Posterior vena cava (tissue), 2 donors: ENCODE measurements at regions not wholly inside any gene's neighbourhood (a gene's known extent, or its start where the extent isn't known, plus 50 kb on each side); places are given as distances from the start of the nearest gene placed in this dataset.

Source experiments
- DNase-seq: peaks from one replicate; pipeline ENCODE4 v3.0.0-alpha.2; 2020; ENCODE audit warnings: low spot score
- intact Hi-C, 2 donors: fragments of 100-400 bp; cut with DNase I; formaldehyde crosslinking; loops; one replicate each; pipeline versions ENCODE4 v1.14.1 to v1.14.2; 2022 to 2023
- donor health status: DM: yes; HTN: yes; CAD: no.
- donor health status: DM: yes; HTN: yes; CAD: no.

GRCh38 chr2:144071461-144071860 is 448.5 kb downstream of the ZEB2 start:
- intact Hi-C loops, result no loop called here
- no peak for DNase-seq

DNA sequence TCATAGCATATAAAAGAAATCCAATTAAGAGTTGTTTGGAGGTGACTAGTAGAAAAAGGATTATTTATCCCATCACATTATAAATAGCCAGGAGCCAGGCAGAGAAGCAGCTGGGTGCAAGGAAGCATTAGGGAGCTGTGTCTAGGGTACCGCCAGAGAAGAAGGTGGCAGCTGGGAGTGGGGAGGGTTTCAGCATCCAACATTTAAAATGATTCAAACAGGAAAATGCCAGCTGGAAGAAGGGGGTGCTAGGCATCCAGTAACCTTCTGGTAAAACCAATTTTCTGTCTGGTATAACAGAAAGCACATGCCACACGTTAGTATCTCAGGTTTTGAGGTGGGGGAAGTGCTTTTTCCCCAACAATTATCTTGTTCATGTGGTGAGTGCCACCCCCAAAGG is 452.4 kb downstream of the ZEB2 start:
- intact Hi-C loops, result no loop called here
- no peak for DNase-seq

GRCh38 chr2:144063602-144064001 is 456.3 kb downstream of the ZEB2 start:
- no peak for DNase-seq
- intact Hi-C loops, result no loop called here

DNA sequence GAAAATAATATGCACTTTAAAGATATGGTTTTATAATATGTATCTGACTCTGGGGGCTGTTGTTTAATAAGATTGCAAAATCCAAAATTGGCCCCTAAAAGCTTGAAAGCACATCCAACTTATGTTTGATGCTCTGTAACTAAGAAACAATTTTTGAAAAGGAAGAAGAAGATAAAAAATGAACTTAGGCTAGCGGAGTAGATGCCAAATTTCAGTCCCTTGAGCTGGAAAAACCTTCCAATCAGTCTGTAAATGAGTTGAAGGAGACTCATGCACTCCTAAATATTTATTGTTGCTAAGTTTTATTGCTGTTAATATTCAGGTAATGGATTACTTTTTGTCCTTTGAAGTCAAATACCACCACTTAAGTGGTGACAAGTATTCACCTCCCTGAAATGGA is 465.0 kb downstream of the ZEB2 start:
- no peak for DNase-seq
- intact Hi-C loops, result no loop called here

DNA sequence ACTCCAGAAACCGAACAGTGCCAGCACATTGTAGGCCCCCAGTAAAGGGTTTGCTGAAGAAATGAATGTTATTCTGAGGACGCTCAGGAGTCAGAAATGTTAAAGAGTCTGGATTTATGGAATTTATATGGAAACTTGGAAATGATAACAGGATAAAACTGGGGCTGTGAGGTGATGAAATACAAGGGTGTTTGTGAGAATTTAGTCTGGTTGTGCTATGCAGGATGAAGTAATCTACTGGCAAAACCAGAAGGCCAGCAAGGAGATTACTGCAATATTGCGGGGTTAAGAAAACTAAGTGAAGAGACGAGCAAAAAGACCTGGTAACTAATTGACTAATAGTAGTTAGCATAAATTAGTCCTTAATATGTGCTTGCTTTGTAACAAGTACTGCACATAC is 467.8 kb downstream of the ZEB2 start:
- DNase-seq, result no peak
- intact Hi-C loops, result no loop called here

DNA sequence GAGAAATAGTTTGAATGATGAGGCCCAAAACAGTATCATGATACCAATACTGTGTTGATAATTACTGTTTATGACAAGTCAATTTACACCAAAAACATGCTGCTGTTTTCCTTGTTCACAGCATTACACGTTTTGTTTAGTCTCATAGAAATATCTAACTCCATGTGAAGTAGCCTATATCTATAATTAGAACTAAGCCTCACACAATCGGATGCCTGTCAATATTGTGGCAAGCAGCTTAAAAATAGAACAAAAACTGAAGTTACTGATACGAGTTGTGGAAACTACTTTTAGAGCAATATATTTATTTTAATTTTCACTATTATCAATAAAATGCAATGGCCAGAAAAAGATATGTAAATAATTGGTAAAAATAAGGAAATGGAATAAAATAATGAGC is 470.8 kb downstream of the ZEB2 start:
- DNase-seq, result no peak
- intact Hi-C loops, result no loop called here

DNA sequence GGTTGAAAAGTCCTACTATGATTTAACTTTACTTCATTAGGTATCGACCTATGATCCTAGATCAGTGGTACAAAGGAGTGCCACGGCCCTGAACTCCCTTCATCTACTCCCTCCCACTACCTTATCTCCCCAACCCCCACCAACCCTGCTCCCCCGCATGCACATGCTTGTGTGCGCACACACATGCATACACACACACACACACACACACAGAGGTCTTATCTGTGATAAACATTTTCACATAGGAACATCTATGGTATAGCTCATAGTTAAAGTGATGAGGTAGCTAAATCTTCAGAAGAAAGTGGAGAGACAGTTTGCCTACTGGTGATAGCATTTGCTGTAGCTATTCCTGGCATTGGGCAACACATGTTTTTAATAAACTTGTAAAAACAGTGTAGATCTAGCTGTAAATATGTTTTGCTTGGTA is 471.3 kb downstream of the ZEB2 start:
- intact Hi-C loops, result no loop called here
- no peak for DNase-seq

- no peak for DNase-seq
- intact Hi-C loops, result no loop called here
These were observed 477.2 kb downstream of the ZEB2 start for GRCh38 chr2:144042751-144043150.

- DNase-seq, result no peak
- intact Hi-C loops, result no loop called here
These were observed 478.3 kb downstream of the ZEB2 start for GRCh38 chr2:144041612-144042011.

DNA sequence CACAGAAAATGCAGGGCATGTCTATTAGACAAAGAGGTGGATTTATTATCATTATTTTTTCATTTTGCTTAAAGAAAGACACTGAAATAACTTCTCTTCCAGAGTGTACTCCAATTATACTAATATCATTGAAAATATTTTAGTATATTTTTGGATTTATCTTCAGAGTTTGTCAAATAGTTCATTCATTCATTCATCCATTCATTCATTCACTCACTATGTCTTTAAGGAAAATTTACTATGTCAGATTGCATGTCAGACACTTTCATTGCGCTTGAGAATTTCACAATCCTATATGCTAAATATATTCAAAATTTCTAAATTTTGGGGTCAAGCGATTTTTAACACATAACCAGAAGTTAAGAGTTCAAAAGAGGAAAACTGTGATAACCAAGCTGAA is 479.1 kb downstream of the ZEB2 start:
- DNase-seq, result no peak

GRCh38 chr2:144032566-144032965 is 487.4 kb downstream of the ZEB2 start:
- no peak for DNase-seq

More for the DNA sequence above, 479.1 kb downstream of the ZEB2 start:
- intact Hi-C loops, result no loop called here

GRCh38 chr2:144030791-144031190 is 489.1 kb downstream of the ZEB2 start:
- intact Hi-C loops, result no loop called here
- no peak for DNase-seq

More at GRCh38 chr2:144032566-144032965, 487.4 kb downstream of the ZEB2 start:
- intact Hi-C loops, result no loop called here

DNA sequence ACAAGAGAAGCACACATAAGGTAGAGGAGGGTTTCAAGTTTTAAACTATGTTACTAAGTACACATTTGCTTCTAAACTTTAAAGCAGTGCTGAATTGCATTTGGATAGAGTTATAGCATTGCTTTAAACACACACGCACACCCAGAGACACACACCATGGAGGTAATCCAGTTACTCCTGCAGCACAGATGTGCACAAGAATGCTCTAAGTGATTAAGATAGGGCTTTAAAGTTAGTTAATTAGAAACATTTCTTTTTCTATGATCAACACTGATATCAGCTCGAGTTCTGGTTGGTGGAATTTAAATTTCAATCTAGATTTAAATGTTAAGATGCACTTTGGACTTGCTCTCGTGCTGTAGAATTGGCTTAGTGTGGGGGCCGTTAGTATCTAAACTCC is 492.3 kb downstream of the ZEB2 start:
- intact Hi-C loops, result no loop called here
- no peak for DNase-seq

- intact Hi-C loops, result no loop called here
- DNase-seq, result no peak
These were observed 493.2 kb downstream of the ZEB2 start for GRCh38 chr2:144026753-144027152.

- intact Hi-C loops, result no loop called here
- DNase-seq, result no peak
These were observed 499.9 kb downstream of the ZEB2 start for GRCh38 chr2:144020047-144020446.

DNA sequence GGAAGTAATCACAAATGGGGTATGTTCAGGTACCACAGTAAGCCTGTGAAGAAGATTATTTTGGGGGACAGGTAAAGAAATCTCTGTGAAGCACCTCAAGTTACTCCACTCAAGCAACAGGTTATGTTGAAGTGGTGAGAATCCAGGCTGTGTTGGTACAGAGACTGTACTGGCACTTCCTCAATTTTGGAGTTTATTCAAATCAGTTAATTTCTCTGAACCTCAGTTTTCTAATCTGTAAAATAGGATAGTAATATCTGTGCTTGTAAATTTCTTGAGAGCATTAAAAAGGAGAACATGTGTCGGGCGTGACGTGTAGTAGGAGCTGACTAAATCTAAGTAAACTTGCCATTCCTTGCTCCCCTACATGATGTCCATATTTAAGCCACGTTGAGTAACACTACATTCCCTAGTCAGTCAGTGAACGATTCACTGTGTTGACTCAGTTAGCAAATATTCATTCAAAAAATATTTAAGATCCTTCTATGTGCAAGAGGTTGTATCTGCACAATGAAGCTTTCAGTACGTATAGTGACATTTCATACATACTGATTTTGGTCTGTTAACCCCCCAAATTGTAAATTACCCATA is 504.2 kb downstream of the ZEB2 start:
- intact Hi-C loops, result no loop called here

GRCh38 chr2:144015036-144015435 is 504.9 kb downstream of the ZEB2 start:
- DNase-seq, result no peak
- intact Hi-C loops, result no loop called here

More for the DNA sequence above, 504.2 kb downstream of the ZEB2 start:
- DNase-seq, result no peak

DNA sequence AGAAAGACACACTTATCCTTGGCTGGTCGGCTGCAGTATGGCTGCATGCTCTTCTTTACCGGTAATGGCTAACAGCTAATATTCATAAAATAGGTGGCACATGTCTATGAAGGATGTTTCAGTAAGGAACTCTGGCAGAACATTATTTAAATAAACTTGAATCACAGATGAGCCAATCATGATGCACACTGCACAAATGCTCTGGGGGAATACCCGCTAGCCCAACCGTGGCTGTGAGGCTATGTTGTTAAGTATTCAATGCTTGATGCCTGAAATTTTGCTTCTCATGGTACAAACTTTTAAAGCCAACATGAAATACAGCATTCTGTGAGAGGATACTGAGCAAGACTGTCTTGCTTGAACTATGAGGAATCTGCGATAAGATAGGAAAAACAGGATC is 505.8 kb downstream of the ZEB2 start:
- no peak for DNase-seq
- intact Hi-C loops, result no loop called here

DNA sequence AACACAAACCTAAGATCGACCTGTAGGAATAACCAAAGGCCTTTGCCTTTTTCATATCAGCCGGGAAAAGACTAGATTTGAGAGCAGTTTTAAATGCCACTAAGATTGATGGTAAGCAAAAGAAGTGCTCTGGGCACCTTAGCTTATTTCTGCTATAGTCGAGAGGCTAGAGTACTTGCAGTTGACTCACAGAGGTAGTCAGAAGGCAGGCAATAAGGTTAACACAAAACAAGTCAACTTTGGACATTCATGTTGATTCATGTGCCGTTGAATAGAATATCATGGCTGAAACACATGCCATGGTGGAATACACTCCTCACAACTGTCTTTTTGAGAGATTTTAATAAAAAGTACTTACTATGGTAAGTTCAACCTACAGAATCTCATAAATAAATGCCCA is 507.6 kb downstream of the ZEB2 start:
- intact Hi-C loops, result no loop called here
- no peak for DNase-seq

- no peak for DNase-seq
- intact Hi-C loops, result no loop called here
These were observed 508.4 kb downstream of the ZEB2 start for GRCh38 chr2:144011553-144011952.

- intact Hi-C loops, result no loop called here
- DNase-seq, result no peak
These were observed 508.8 kb downstream of the ZEB2 start for GRCh38 chr2:144011098-144011497.
